ENCODE measurements at regions not wholly inside any gene's neighbourhood (a gene's known extent, or its start where the extent isn't known, plus 50 kb on each side); places are given as distances from the start of the nearest gene placed in this dataset.
A peak's percentile ranks its signal among the peaks of the same experiment; 100 is the strongest.

GRCh38 chr16:87108941-87109340 lies 208.3 kb downstream of the C16orf95 start:
- intact Hi-C loops (cut with DNase I; ENCODE audit: low total_unique reads): no loop called here

GRCh38 chr16:87114832-87115231 lies 202.4 kb downstream of the C16orf95 start:
- intact Hi-C loops (cut with DNase I; ENCODE audit: low total_unique reads): no loop called here
- Histone ChIP-seq H3K4me1 (no peaks in the 10 kb centered on the region), H3K9me3 (no peaks in the 10 kb centered on the region), H3K27me3 (no peaks in the 10 kb centered on the region), H3K36me3 (no peaks in the 10 kb centered on the region), H3K27ac (no peak overlapping the region), H3K4me3 (no peak overlapping the region)
- no peak for TF ChIP-seq CTCF (IDR thresholded peaks at IDR 0.05)
- no peak for DNase-seq

More at GRCh38 chr16:87108941-87109340, 208.3 kb downstream of the C16orf95 start:
- Histone ChIP-seq H3K4me3 (no peak overlapping the region), H3K27me3 (no peaks in the 10 kb centered on the region), H3K36me3 (no peaks in the 10 kb centered on the region), H3K4me1 (no peaks in the 10 kb centered on the region), H3K9me3 (no peaks in the 10 kb centered on the region), H3K27ac (no peak overlapping the region)
- TF ChIP-seq CTCF (IDR thresholded peaks at IDR 0.05): no peak
- no peak for DNase-seq

DNA sequence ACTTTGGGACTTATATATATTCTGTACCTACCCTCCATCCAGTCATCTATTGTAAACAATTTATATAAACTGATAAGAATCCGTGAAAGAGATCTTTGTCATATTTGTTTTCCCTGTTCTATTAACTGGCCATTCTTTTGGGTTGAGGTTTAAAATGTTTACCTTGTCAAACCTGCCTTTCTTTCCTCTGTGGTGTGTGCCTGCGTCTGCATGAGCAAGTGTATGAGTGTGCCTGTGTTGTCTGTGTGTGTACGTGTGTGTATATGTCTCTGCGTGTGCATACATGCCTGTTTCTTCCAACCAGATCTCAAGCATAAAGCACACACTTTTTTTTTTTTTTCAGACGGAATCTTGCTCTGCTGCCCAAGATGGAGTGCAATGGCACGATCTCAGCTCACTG lies 201.5 kb downstream of the C16orf95 start:
- Histone ChIP-seq H3K27ac (no peak overlapping the region), H3K9me3 (no peaks in the 10 kb centered on the region), H3K4me1 (no peaks in the 10 kb centered on the region), H3K27me3 (no peaks in the 10 kb centered on the region), H3K4me3 (no peak overlapping the region), H3K36me3 (no peaks in the 10 kb centered on the region)
- intact Hi-C loops (cut with DNase I; ENCODE audit: low total_unique reads): no loop called here
- no peak for DNase-seq
- no peak for TF ChIP-seq CTCF (IDR thresholded peaks at IDR 0.05)

DNA sequence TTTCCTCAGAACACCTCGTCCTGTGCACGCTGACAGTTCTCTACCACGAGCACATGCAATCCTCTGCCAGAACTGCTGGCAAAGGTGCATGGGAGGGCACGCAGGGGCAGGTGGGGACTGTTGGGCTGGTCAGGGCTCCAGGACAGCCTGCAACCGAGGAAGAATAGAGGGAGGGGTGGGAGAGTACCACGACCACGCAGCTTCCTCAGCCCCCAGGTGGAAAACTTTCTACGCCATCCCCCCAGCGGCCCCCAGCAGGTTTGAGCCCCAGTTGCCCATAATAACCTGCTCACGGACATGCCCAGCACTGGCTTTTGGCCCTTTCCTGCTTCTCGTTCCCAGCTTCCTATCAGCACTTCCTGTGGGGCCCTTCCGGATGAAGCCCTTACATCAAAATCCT lies 199.3 kb downstream of the C16orf95 start:
- no peaks in the 10 kb centered on the region for H3K36me3 ChIP-seq
- no peak for TF ChIP-seq CTCF (IDR thresholded peaks at IDR 0.05)
- H3K27me3 ChIP-seq: no peaks in the 10 kb centered on the region
- peak in 1 of 2 donors; percentile 41 for DNase-seq
- no peaks in the 10 kb centered on the region for H3K9me3 ChIP-seq
- no peak overlapping the region for H3K27ac ChIP-seq
- no peaks in the 10 kb centered on the region for H3K4me1 ChIP-seq
- no peak overlapping the region for H3K4me3 ChIP-seq
- intact Hi-C loops (cut with DNase I; ENCODE audit: low total_unique reads): no loop called here

DNA sequence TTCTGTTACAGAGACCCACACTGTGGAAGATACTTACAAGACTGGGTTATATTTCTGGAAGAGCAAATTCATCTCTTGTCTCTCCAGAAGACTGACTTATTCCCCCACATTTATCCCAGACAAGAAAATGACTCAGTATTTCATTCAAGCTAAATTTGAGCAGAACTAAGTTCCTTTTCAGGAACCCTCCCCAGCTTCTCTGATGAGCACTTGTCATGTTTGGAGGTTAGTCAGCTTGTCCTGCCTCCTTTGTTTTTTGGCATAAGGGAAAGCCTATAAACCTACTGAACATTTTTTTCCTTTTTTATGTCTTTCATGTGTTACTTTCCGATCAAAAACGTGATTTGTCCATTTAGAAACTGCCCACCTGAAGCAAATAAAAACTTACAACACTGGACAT lies 198.0 kb downstream of the C16orf95 start:
- intact Hi-C loops (cut with DNase I; ENCODE audit: low total_unique reads): no loop called here
- no peak for DNase-seq
- Histone ChIP-seq H3K36me3 (no peaks in the 10 kb centered on the region), H3K4me1 (no peaks in the 10 kb centered on the region), H3K27ac (no peak overlapping the region), H3K9me3 (peaks cover 0 to 8% (median 0%) of the 10 kb centered on the region in 3 donors), H3K4me3 (no peak overlapping the region), H3K27me3 (no peaks in the 10 kb centered on the region)
- TF ChIP-seq CTCF (IDR thresholded peaks at IDR 0.05): no peak

GRCh38 chr16:87119748-87120147 lies 197.4 kb downstream of the C16orf95 start:
- no peak for TF ChIP-seq CTCF (IDR thresholded peaks at IDR 0.05)
- H3K27ac ChIP-seq: no peak overlapping the region
- no peaks in the 10 kb centered on the region for H3K36me3 ChIP-seq
- intact Hi-C loops (cut with DNase I; ENCODE audit: low total_unique reads): no loop called here
- no peaks in the 10 kb centered on the region for H3K27me3 ChIP-seq
- peaks cover 0 to 8% (median 0%) of the 10 kb centered on the region in 3 donors for H3K9me3 ChIP-seq
- no peak overlapping the region for H3K4me3 ChIP-seq
- H3K4me1 ChIP-seq: no peaks in the 10 kb centered on the region
- DNase-seq: peak in 1 of 2 donors; percentile 44
